ENCODE measurements at regions not wholly inside any gene's neighbourhood (a gene's known extent, or its start where the extent isn't known, plus 50 kb on each side); places are given as distances from the start of the nearest gene placed in this dataset.

DNA sequence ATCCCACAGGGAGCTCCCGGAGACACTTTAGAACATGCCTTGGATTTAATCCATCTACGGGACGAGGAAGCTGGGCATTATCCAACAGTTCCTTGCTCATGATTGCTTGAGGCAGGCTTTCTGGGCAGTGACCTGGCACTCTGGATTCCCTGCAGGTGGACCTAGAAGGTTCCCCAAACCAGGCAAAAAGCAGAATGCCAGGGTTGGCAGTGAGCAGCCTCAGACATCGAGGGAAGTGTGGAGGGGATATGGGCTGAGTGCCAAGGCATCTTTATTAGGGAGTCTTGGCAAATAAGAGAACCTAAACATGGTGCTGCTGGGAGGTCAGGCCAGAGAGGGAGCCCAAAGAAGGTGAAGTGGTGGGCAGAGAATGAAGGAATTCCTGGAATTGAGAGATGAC is 158.5 kb downstream of the CD83 start:
- TF ChIP-seq, protein P1, sequence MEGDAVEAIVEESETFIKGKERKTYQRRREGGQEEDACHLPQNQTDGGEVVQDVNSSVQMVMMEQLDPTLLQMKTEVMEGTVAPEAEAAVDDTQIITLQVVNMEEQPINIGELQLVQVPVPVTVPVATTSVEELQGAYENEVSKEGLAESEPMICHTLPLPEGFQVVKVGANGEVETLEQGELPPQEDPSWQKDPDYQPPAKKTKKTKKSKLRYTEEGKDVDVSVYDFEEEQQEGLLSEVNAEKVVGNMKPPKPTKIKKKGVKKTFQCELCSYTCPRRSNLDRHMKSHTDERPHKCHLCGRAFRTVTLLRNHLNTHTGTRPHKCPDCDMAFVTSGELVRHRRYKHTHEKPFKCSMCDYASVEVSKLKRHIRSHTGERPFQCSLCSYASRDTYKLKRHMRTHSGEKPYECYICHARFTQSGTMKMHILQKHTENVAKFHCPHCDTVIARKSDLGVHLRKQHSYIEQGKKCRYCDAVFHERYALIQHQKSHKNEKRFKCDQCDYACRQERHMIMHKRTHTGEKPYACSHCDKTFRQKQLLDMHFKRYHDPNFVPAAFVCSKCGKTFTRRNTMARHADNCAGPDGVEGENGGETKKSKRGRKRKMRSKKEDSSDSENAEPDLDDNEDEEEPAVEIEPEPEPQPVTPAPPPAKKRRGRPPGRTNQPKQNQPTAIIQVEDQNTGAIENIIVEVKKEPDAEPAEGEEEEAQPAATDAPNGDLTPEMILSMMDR (IDR thresholded peaks at IDR 0.05; ENCODE audit: insufficient read depth, low read length, poor library complexity, severe bottlenecking): no peak
- no peak for TF ChIP-seq EZH2phosphoT487 (conservative IDR thresholded peaks at IDR 0.05; ENCODE audit: low read length)
